Body of pancreas (tissue), 4 donors: ENCODE measurements at regions not wholly inside any gene's neighbourhood (a gene's known extent, or its start where the extent isn't known, plus 50 kb on each side); places are given as distances from the start of the nearest gene placed in this dataset.

Source experiments
- POLR2A ChIP-seq, 3 donors: fragments of 450-650 bp; IDR thresholded peaks; one replicate each; pipeline ENCODE4 v1.6.1; 2016; ENCODE audit warnings: antibody characterized with exemption in 3 of 3, mild to moderate bottlenecking in 2 of 3
- TF ChIP-seq, protein P1 (sequence below), 7 experiments: fragments of 450-650 bp in 4 of 7; fragments of 200-600 bp in 3 of 7; sonication (generic) in 3 of 7; IDR thresholded peaks; one replicate each; pipeline ENCODE4 v1.5.1; 2016 to 2019; ENCODE audit warnings: antibody characterized with exemption in 7 of 7

- no peak for TF ChIP-seq POLR2A (IDR thresholded peaks at IDR 0.05)
- TF ChIP-seq, protein P1, sequence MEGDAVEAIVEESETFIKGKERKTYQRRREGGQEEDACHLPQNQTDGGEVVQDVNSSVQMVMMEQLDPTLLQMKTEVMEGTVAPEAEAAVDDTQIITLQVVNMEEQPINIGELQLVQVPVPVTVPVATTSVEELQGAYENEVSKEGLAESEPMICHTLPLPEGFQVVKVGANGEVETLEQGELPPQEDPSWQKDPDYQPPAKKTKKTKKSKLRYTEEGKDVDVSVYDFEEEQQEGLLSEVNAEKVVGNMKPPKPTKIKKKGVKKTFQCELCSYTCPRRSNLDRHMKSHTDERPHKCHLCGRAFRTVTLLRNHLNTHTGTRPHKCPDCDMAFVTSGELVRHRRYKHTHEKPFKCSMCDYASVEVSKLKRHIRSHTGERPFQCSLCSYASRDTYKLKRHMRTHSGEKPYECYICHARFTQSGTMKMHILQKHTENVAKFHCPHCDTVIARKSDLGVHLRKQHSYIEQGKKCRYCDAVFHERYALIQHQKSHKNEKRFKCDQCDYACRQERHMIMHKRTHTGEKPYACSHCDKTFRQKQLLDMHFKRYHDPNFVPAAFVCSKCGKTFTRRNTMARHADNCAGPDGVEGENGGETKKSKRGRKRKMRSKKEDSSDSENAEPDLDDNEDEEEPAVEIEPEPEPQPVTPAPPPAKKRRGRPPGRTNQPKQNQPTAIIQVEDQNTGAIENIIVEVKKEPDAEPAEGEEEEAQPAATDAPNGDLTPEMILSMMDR (IDR thresholded peaks at IDR 0.05), result no peak
Observed at GRCh38 chr16:73206151-73206707, 158.3 kb upstream of the ZFHX3 start.
